Neural cell (in vitro differentiated cells): ENCODE measurements at regions not wholly inside any gene's neighbourhood (a gene's known extent, or its start where the extent isn't known, plus 50 kb on each side); places are given as distances from the start of the nearest gene placed in this dataset.

ENCODE experiments used
- H2AFZ ChIP-seq: fragments of 200-600, 300-800 bp; sonication (generic), shearing (Covaris generic); 2 replicates; pipeline ENCODE4 v1.6.0; 2014; ENCODE audit warnings: low read depth, mild to moderate bottlenecking, antibody characterized with exemption, low read length, moderate library complexity
- H3F3A ChIP-seq: fragments of 200-600 bp; shearing (Covaris generic); 2 replicates; pipeline ENCODE4 v1.6.1; 2016; ENCODE audit warnings: mild to moderate bottlenecking, moderate library complexity, mixed read lengths, antibody characterized with exemption, low read length; ENCODE audit not compliant: insufficient read depth, poor library complexity, severe bottlenecking
- H3K27ac ChIP-seq: fragments of 200-600, 300-800 bp; sonication (generic), shearing (Covaris generic); 2 replicates; pipeline ENCODE4 v1.5.1; 2014; ENCODE audit warnings: mild to moderate bottlenecking, low read length, moderate library complexity
- H3K27me3 ChIP-seq: fragments of 300-800, 200-600 bp; sonication (generic), shearing (Covaris generic); 2 replicates; pipeline ENCODE4 v1.6.0; 2014; ENCODE audit warnings: mild to moderate bottlenecking, low read depth, low read length, moderate library complexity; ENCODE audit not compliant: insufficient read depth
- H3K36me3 ChIP-seq: fragments of 300-800, 200-600 bp; sonication (generic), shearing (Covaris generic); 2 replicates; pipeline ENCODE4 v1.5.1; 2014; ENCODE audit warnings: mild to moderate bottlenecking, antibody characterized with exemption, low read length, moderate library complexity; ENCODE audit not compliant: insufficient read depth
- H3K4me2 ChIP-seq: fragments of 300-800, 200-600 bp; sonication (generic), shearing (Covaris generic); 2 replicates; pipeline ENCODE4 v1.6.0; 2014; ENCODE audit warnings: mild to moderate bottlenecking, low read length
- H3K4me3 ChIP-seq: fragments of 300-800, 200-600 bp; sonication (generic), shearing (Covaris generic); 2 replicates; pipeline ENCODE4 v1.5.1; 2014; ENCODE audit warnings: mild to moderate bottlenecking, low read length, moderate library complexity
- H3K79me2 ChIP-seq: fragments of 200-600 bp; shearing (Covaris generic); replicated peaks from 2 replicates; pipeline ENCODE4 v1.6.0; 2014; ENCODE audit warnings: mild to moderate bottlenecking, low read length, moderate library complexity; ENCODE audit not compliant: insufficient read depth
- H3K9ac ChIP-seq: fragments of 300-800, 200-600 bp; sonication (generic), shearing (Covaris generic); 2 replicates; pipeline ENCODE4 v1.6.1; 2016; ENCODE audit warnings: mild to moderate bottlenecking, low read length, mixed read lengths
- H3K9me2 ChIP-seq: fragments of 200-600 bp; shearing (Covaris generic); 2 replicates; pipeline ENCODE4 v1.6.1; 2016; ENCODE audit warnings: mild to moderate bottlenecking, low read length, mixed read lengths; ENCODE audit not compliant: insufficient read depth
- H3K9me3 ChIP-seq: fragments of 200-600, 300-800 bp; sonication (generic), shearing (Covaris generic); 2 replicates; pipeline ENCODE4 v1.6.1; 2016; ENCODE audit warnings: mild to moderate bottlenecking, mixed run types, low read length, moderate library complexity, mixed read lengths
- H4K20me1 ChIP-seq: fragments of 200-600 bp; shearing (Covaris generic); 2 replicates; pipeline ENCODE4 v1.6.1; 2016; ENCODE audit warnings: mild to moderate bottlenecking, mixed run types; ENCODE audit not compliant: insufficient read depth
- EP300 ChIP-seq: fragments of 450-650 bp; conservative IDR thresholded peaks from 2 replicates; pipeline ENCODE4 v1.6.1; 2014; ENCODE audit warnings: antibody characterized with exemption, mild to moderate bottlenecking, moderate library complexity; ENCODE audit not compliant: poor library complexity, severe bottlenecking
- EZH2 ChIP-seq: fragments of 200-600, 300-800 bp; shearing (Covaris generic), sonication (generic); IDR thresholded peaks from 2 replicates; pipeline ENCODE4 v1.6.1; 2014; ENCODE audit warnings: antibody characterized with exemption, low read length, borderline replicate concordance, mild to moderate bottlenecking; ENCODE audit not compliant: insufficient read depth, poor library complexity, severe bottlenecking
- MXI1 ChIP-seq: fragments of 450-650 bp; conservative IDR thresholded peaks from 2 replicates; pipeline ENCODE4 v1.6.1; 2014; ENCODE audit warnings: antibody characterized with exemption, mild to moderate bottlenecking; ENCODE audit not compliant: poor library complexity, severe bottlenecking
- POLR2AphosphoS5 ChIP-seq: IDR thresholded peaks from 2 replicates; pipeline ENCODE4 v1.6.1; 2012
- RAD21 ChIP-seq: fragments of 450-650 bp; conservative IDR thresholded peaks from 2 replicates; pipeline ENCODE4 v1.6.1; 2014; ENCODE audit warnings: antibody characterized with exemption, mild to moderate bottlenecking, moderate library complexity
- REST ChIP-seq: IDR thresholded peaks from 2 replicates; pipeline ENCODE4 v1.6.1; 2012; ENCODE audit warnings: borderline replicate concordance
- SMC3 ChIP-seq: fragments of 450-650 bp; conservative IDR thresholded peaks from 2 replicates; pipeline ENCODE4 v1.6.1; 2014; ENCODE audit warnings: antibody characterized with exemption, mild to moderate bottlenecking, moderate library complexity; ENCODE audit not compliant: poor library complexity
- TAF1 ChIP-seq: IDR thresholded peaks from 2 replicates; pipeline ENCODE4 v1.6.1; 2012; ENCODE audit warnings: low read depth
- TF ChIP-seq, protein P1 (sequence below): fragments of 450-650 bp; IDR thresholded peaks from 2 replicates; pipeline ENCODE4 v1.5.1; 2014; ENCODE audit warnings: antibody characterized with exemption, mild to moderate bottlenecking, moderate library complexity; ENCODE audit not compliant: poor library complexity, severe bottlenecking

DNA sequence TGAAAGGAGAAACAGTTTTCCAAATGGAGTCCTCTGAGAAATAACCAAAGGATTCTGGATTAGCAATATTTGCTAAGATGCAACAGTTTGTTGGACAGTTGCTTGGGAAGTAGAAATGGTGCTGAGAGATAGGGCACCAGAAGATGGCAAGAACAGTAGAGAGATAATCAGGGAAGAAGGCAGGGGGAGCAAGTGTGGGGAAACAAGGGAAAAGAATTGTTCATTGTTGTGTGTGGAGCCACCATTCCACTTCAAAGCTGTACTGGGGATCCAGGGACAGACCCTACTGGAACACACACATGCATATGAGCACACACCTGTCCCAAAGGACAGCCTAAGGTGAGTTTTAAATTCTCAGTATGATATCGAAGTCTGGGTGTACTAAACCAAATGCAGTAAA lies 152.5 kb downstream of the ZNF608 start:
- H3K4me3 ChIP-seq = no peak overlapping the region
- no peak overlapping the region for H3K4me2 ChIP-seq
- H3F3A ChIP-seq = no peaks in the 10 kb centered on the region
- H3K9me2 ChIP-seq = no peaks in the 10 kb centered on the region
- H4K20me1 ChIP-seq = no peaks in the 10 kb centered on the region
- H3K27ac ChIP-seq = no peak overlapping the region
- TF ChIP-seq, protein P1, sequence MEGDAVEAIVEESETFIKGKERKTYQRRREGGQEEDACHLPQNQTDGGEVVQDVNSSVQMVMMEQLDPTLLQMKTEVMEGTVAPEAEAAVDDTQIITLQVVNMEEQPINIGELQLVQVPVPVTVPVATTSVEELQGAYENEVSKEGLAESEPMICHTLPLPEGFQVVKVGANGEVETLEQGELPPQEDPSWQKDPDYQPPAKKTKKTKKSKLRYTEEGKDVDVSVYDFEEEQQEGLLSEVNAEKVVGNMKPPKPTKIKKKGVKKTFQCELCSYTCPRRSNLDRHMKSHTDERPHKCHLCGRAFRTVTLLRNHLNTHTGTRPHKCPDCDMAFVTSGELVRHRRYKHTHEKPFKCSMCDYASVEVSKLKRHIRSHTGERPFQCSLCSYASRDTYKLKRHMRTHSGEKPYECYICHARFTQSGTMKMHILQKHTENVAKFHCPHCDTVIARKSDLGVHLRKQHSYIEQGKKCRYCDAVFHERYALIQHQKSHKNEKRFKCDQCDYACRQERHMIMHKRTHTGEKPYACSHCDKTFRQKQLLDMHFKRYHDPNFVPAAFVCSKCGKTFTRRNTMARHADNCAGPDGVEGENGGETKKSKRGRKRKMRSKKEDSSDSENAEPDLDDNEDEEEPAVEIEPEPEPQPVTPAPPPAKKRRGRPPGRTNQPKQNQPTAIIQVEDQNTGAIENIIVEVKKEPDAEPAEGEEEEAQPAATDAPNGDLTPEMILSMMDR = no peak
- no peak for TF ChIP-seq SMC3
- no peak for TF ChIP-seq TAF1
- TF ChIP-seq EZH2 = no peak
- no peak for TF ChIP-seq MXI1
- TF ChIP-seq POLR2AphosphoS5 = no peak
- TF ChIP-seq RAD21 = no peak
- no peak for TF ChIP-seq REST
- no peak for TF ChIP-seq EP300
- H3K79me2 ChIP-seq = no peaks in the 10 kb centered on the region
- no peak overlapping the region for H2AFZ ChIP-seq
- H3K27me3 ChIP-seq = no peaks in the 10 kb centered on the region
- no peaks in the 10 kb centered on the region for H3K36me3 ChIP-seq
- H3K9me3 ChIP-seq = no peaks in the 10 kb centered on the region
- H3K9ac ChIP-seq = no peak overlapping the region

- no peak overlapping the region for H3K4me3 ChIP-seq
- no peaks in the 10 kb centered on the region for H3F3A ChIP-seq
- H3K9ac ChIP-seq = no peak overlapping the region
- H3K27me3 ChIP-seq = no peaks in the 10 kb centered on the region
- no peak overlapping the region for H3K4me2 ChIP-seq
- H3K36me3 ChIP-seq = no peaks in the 10 kb centered on the region
- TF ChIP-seq EZH2 (no peak), TAF1 (no peak), RAD21 (no peak), MXI1 (no peak), EP300 (no peak), REST (no peak), POLR2AphosphoS5 (no peak), SMC3 (no peak)
- TF ChIP-seq, protein P1 = no peak
- H2AFZ ChIP-seq = no peak overlapping the region
- H3K9me2 ChIP-seq = no peaks in the 10 kb centered on the region
- H3K27ac ChIP-seq = no peak overlapping the region
- no peaks in the 10 kb centered on the region for H3K79me2 ChIP-seq
- no peaks in the 10 kb centered on the region for H4K20me1 ChIP-seq
- no peaks in the 10 kb centered on the region for H3K9me3 ChIP-seq
Observed at GRCh38 chr5:124592891-124593290, 153.5 kb downstream of the ZNF608 start.
